Activated naive CD4-positive, alpha-beta T cell treated with anti-CD3 and anti-CD28 coated beads, Interleukin-2, amount 50 U/mL, for 24 hours (primary cell): ENCODE measurements at regions not wholly inside any gene's neighbourhood (a gene's known extent, or its start where the extent isn't known, plus 50 kb on each side); places are given as distances from the start of the nearest gene placed in this dataset.

ENCODE experiments used
- H3K27ac Mint-ChIP-seq: one replicate; pipeline ENCODE4 v1.8.0; 2021; ENCODE audit warnings: mild to moderate bottlenecking, mixed read lengths
- H3K27me3 Mint-ChIP-seq: one replicate; pipeline ENCODE4 v1.8.0; 2021; ENCODE audit warnings: mixed read lengths
- H3K36me3 Mint-ChIP-seq: one replicate; pipeline ENCODE4 v1.8.0; 2021; ENCODE audit warnings: mixed read lengths
- H3K4me1 Mint-ChIP-seq: one replicate; pipeline ENCODE4 v1.8.0; 2021; ENCODE audit warnings: mixed read lengths
- H3K4me3 Mint-ChIP-seq: one replicate; pipeline ENCODE4 v1.8.0; 2021; ENCODE audit warnings: mild to moderate bottlenecking, mixed read lengths
- H3K9me3 Mint-ChIP-seq: one replicate; pipeline ENCODE4 v1.8.0; 2021; ENCODE audit warnings: mixed read lengths

DNA sequence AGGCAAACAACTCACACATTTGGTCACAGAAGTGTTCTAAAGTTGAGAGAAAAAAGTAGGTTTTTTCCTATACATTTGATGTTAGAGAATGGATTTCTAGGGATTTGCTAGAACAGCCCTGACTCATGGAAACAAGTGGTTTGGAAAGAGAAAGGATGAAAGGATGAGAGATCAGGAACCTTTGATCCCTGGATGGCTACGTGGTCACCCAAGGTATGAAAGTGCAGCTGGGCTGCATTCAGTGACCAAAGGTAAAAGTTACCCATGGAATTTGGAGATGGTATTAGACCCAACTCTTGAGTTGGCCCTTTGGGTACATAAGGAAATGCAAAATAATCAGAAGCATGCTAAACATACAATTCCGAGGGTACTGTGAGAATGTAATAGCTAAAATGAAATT lies 61.3 kb upstream of the SPIN1 start:
- Mint-ChIP-seq H3K4me1 (peaks cover 28% of the 10 kb centered on the region), H3K27ac (no peak overlapping the region), H3K9me3 (no peaks in the 10 kb centered on the region), H3K27me3 (no peaks in the 10 kb centered on the region), H3K36me3 (no peaks in the 10 kb centered on the region), H3K4me3 (no peak overlapping the region)

GRCh38 chr9:88326015-88326414 lies 62.2 kb upstream of the SPIN1 start:
- Mint-ChIP-seq H3K4me1 (peaks cover 31% of the 10 kb centered on the region), H3K4me3 (no peak overlapping the region), H3K27me3 (no peaks in the 10 kb centered on the region), H3K36me3 (no peaks in the 10 kb centered on the region), H3K9me3 (no peaks in the 10 kb centered on the region), H3K27ac (no peak overlapping the region)

- Mint-ChIP-seq H3K4me3 (peak overlapping the region; percentile 45), H3K27me3 (no peaks in the 10 kb centered on the region), H3K9me3 (no peaks in the 10 kb centered on the region), H3K27ac (peak overlapping the region; percentile 86), H3K36me3 (no peaks in the 10 kb centered on the region), H3K4me1 (peaks cover 31% of the 10 kb centered on the region)
These were observed 65.2 kb upstream of the SPIN1 start for GRCh38 chr9:88322906-88323566.

DNA sequence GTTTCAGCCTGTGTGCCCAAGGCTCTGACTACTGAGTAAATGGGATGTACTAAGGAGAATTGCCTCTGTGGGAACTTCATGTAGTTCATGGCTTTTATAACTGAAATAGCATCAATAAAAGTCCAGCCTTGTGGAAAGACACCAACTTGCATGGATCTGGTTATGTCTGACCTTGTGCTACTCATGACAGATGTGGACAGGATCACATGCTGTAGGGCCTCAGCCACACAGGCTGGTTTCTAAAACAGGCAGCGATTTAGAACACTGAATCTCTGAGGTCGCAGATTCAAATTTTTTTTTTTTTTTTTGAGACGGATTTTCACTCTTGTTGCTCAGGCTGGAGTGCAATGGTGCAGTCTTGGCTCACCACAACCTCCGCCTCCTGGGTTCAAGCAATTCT lies 66.5 kb upstream of the SPIN1 start:
- Mint-ChIP-seq H3K9me3 (no peaks in the 10 kb centered on the region), H3K4me3 (no peak overlapping the region), H3K27ac (peak overlapping the region; percentile 6), H3K36me3 (no peaks in the 10 kb centered on the region), H3K4me1 (peaks cover 31% of the 10 kb centered on the region), H3K27me3 (no peaks in the 10 kb centered on the region)

GRCh38 chr9:88320748-88321415 lies 67.4 kb upstream of the SPIN1 start:
- Mint-ChIP-seq H3K27ac (no peak overlapping the region), H3K9me3 (no peaks in the 10 kb centered on the region), H3K27me3 (no peaks in the 10 kb centered on the region), H3K36me3 (no peaks in the 10 kb centered on the region), H3K4me3 (no peak overlapping the region), H3K4me1 (peaks cover 31% of the 10 kb centered on the region)

- H3K27me3 Mint-ChIP-seq, result no peaks in the 10 kb centered on the region
- H3K9me3 Mint-ChIP-seq, result no peaks in the 10 kb centered on the region
- H3K4me3 Mint-ChIP-seq, result no peak overlapping the region
- no peaks in the 10 kb centered on the region for H3K36me3 Mint-ChIP-seq
- H3K4me1 Mint-ChIP-seq, result peaks cover 30% of the 10 kb centered on the region
- no peak overlapping the region for H3K27ac Mint-ChIP-seq
These were observed 68.1 kb upstream of the SPIN1 start for GRCh38 chr9:88319936-88320747.

DNA sequence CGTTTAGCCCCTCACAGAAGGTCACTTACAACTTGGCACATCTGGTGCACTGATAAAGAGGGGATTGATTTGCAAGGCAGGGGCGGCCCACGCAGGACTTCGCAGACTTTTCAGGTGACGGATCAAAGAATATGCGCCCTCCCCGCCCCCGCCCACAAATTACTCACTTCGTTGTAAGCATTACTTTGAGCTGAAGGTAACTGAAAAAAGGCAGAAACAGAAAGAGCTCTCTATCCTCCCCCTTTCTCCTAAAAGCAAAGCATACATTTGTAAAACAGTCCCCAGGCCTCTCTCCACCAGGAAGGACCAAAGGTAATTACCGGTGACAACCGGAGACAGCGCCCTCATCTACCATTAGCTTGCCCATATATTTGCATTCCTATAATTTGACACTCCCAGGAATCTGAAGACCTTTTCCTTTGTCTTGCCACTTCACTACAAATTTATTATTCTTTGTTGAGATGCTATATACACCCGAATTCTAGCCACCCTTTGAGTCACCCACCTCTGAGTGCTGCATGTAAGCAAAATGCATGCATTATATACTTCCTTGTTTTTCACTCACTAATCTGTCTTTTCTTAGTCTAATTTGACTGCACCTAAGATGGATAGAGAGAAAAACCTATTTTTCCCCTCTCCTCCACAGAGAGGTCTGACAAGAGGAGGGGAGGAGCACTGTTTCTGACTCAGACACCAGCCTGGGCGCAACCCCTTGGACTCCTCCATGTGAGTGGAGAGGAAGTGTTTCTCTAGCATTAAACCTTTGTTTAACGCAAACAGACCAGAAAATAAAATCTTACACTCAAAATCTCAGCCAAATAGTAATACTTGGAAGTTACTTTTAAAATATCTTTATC lies 74.7 kb upstream of the SPIN1 start:
- Mint-ChIP-seq H3K36me3 (no peaks in the 10 kb centered on the region), H3K27ac (peak overlapping the region; percentile 81), H3K27me3 (no peaks in the 10 kb centered on the region), H3K9me3 (no peaks in the 10 kb centered on the region), H3K4me3 (peak overlapping the region; percentile 37), H3K4me1 (peaks cover 26% of the 10 kb centered on the region)

DNA sequence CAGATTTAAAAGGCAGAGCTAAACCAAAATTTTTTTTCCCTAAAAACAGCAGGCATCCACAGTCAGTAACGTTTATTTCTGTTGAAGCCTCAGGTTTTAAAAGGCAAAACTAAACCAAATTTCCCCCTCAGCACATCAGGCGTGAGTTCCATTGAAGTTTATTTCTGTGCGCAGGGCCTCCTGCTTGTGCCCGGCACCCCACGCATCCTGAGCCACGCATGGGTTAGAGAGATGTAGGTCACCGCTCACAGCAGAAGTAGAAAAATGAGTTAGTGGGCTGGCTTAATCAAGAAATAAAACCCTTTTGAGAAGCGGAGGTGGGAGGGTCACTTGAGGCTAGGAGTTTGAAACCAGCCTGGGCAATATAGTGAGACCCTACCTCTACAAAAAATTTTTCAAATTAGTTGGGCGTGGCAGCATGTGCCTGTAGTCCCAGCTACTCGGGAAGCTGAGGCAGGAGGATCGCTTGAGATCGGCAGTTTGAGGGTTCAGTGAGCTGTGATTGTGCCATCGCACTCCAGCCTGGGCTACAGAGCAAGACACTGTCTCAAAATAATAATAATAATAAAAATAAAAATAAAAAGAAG lies 75.6 kb upstream of the SPIN1 start:
- H3K4me1 Mint-ChIP-seq, result peaks cover 26% of the 10 kb centered on the region
- H3K27ac Mint-ChIP-seq, result peak overlapping the region; percentile 44
- H3K4me3 Mint-ChIP-seq, result peak overlapping the region; percentile 24
- no peaks in the 10 kb centered on the region for H3K27me3 Mint-ChIP-seq
- H3K9me3 Mint-ChIP-seq, result no peaks in the 10 kb centered on the region
- H3K36me3 Mint-ChIP-seq, result no peaks in the 10 kb centered on the region

DNA sequence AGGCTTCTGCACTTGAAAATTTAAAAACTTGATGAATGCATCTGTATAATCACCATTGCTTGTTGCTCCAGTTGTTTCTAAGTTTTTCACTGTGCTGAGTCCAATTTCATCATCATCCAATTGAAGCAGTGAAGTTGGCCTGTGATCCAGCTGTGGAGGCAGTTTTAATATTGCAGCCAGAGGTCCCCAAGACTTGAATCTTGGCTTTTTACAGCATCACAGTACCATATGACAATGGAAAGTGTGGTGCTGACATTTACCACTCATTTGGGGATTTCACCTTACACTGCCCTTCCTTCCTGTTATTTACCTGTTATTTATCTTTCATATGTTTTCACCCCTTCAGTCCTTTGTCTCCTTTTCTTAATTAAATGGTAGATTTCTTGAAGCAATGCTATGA lies 76.2 kb upstream of the SPIN1 start:
- Mint-ChIP-seq H3K27ac (peak overlapping the region; percentile 74), H3K4me1 (peaks cover 26% of the 10 kb centered on the region), H3K9me3 (no peaks in the 10 kb centered on the region), H3K4me3 (peak overlapping the region; percentile 24), H3K36me3 (no peaks in the 10 kb centered on the region), H3K27me3 (no peaks in the 10 kb centered on the region)

DNA sequence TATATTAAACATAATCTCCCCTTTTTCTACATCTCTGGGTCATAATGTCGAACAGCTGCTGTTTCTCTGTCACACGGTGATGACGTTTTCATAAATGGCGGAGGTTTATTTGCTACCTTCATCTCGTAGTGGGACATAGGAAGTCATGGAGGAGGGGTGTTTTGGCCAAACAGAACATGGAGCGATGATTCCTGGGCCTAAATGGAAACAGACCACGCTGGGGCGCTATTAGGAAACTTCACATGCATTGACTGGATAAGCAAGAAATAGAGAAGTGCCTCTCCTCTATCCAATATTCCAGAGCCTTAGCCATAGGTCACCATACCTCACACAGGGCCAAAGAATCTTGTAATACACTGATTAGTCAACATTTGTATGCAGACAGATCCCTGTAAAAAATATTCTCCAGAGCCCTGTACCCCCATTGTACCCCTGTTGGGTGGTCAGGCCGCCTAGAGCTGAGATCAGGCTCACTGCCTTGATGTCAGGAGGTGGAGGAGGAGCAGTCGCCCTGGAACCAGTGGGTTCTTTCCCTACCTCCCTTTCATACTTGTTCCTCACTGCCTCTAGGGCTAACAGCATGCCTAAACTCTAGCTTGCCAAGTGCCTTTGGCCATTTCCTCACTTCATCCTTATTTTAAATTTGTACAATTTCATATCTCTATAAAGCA lies 77.8 kb upstream of the SPIN1 start:
- Mint-ChIP-seq H3K9me3 (no peaks in the 10 kb centered on the region), H3K4me1 (peaks cover 26% of the 10 kb centered on the region), H3K36me3 (no peaks in the 10 kb centered on the region), H3K27me3 (no peaks in the 10 kb centered on the region), H3K27ac (no peak overlapping the region), H3K4me3 (no peak overlapping the region)

DNA sequence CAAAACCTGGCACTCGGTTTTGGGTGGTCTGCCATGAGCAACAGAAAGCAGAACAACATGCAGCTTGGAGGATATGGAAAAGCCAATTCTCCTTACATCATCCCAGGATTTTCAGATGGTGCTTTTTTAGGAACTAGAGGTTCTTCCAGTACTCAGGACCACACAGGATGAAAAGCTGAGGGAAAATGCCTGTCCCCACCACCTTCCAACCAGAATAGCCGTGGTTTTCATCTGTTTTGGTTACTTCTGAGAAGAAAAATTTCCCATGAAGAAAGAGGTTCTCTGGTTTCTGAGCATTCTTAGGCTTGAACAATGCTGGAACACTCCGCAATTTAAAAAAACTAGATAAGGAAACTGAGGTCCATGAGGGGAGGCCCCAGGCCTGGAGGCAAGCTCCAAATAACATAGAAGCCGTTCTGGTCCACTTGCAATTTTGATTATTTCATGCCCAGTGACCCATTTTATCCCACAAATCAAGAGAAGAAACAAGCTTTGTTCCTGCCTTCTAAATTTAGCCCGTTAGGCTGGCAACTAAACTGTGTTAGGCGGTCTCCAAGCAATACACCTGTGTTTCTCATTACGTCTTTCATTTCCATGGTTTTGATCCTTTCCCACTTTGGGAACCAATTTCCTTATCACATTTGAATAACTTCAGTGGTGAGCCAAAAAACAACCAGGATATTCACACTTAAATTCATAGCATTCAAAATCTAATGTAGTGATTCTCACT lies 79.2 kb upstream of the SPIN1 start:
- no peaks in the 10 kb centered on the region for H3K36me3 Mint-ChIP-seq
- H3K9me3 Mint-ChIP-seq, result no peaks in the 10 kb centered on the region
- H3K27ac Mint-ChIP-seq, result no peak overlapping the region
- peaks cover 34% of the 10 kb centered on the region for H3K4me1 Mint-ChIP-seq
- no peak overlapping the region for H3K4me3 Mint-ChIP-seq
- H3K27me3 Mint-ChIP-seq, result no peaks in the 10 kb centered on the region

- Mint-ChIP-seq H3K36me3 (no peaks in the 10 kb centered on the region), H3K9me3 (no peaks in the 10 kb centered on the region), H3K27me3 (no peaks in the 10 kb centered on the region), H3K27ac (peak overlapping the region; percentile 63), H3K4me1 (peaks cover 27% of the 10 kb centered on the region), H3K4me3 (no peak overlapping the region)
These were observed 81.1 kb upstream of the SPIN1 start for GRCh38 chr9:88307136-88307535.

DNA sequence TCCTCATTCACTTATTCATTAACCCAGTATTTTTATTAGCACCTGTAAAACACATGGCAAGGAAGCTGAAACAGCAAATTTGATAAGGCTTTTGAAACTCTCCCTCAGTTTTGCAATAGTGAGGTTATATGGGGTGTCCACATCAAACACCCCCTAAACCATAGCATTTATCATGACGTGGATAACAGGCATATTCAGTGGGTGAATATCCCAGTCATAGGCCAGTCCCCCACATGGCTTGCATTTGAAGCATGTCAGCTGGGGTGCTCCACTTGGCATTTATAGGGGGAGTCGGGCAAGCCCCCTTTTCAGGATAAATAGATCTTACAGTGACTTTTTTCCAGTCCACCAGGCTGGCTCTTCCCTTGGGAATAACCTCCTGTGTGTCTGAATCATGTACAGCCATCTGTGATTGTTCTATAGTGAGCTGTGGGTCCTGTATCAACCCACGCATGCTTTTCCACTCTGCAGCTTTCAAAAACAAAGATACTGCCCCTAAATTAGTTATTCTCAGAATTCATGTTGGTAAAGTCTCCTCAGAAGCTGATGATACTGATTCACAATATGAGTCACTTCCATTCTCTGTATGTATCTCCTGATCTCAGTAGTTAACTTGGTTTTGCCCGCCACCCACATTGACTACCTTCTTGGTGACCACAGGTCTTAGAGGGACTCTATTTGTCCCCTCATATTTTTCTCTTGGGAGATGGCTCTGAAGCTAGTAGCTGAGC lies 84.4 kb upstream of the SPIN1 start:
- no peaks in the 10 kb centered on the region for H3K36me3 Mint-ChIP-seq
- peaks cover 21% of the 10 kb centered on the region for H3K4me1 Mint-ChIP-seq
- H3K9me3 Mint-ChIP-seq, result no peaks in the 10 kb centered on the region
- no peaks in the 10 kb centered on the region for H3K27me3 Mint-ChIP-seq
- H3K4me3 Mint-ChIP-seq, result no peak overlapping the region
- H3K27ac Mint-ChIP-seq, result no peak overlapping the region
